Tibial artery (tissue), 4 donors: ENCODE measurements at regions not wholly inside any gene's neighbourhood (a gene's known extent, or its start where the extent isn't known, plus 50 kb on each side); places are given as distances from the start of the nearest gene placed in this dataset.
"Not testable (repeated sequence)": the region's sequence is repeated elsewhere in the genome, so short reads cannot be mapped to it uniquely, and the experiment has no call there.

ENCODE experiments used
- DNase-seq, 2 donors: peaks; one replicate each; pipeline ENCODE4 v3.0.0-alpha.2; 2019
- H3K27ac ChIP-seq, 2 donors: fragments of 200-600 bp; sonication (generic) in 1 of 2; 1 replicate in 1 of 2; 2 replicates in 1 of 2; pipeline ENCODE4 v1.5.1; 2018 to 2019; ENCODE audit warnings: mild to moderate bottlenecking in 1 of 2
- H3K27me3 ChIP-seq, 2 donors: fragments of 200-600 bp; sonication (generic) in 1 of 2; one replicate each; pipeline versions ENCODE4 v1.5.1 to v1.6.0; 2016 to 2019
- H3K36me3 ChIP-seq, 3 donors: fragments of 200-600 bp; sonication (generic) in 2 of 3; one replicate each; pipeline ENCODE4 v1.5.1; 2016 to 2019; ENCODE audit warnings: mild to moderate bottlenecking in 2 of 3
- H3K4me1 ChIP-seq, 4 donors: fragments of 200-600 bp; sonication (generic) in 2 of 4; 1 replicate in 3 of 4; 2 replicates in 1 of 4; pipeline ENCODE4 v1.5.1; 2016 to 2019
- H3K4me3 ChIP-seq, 2 donors: fragments of 200-600 bp; sonication (generic) in 1 of 2; 1 replicate in 1 of 2; 2 replicates in 1 of 2; pipeline ENCODE4 v1.5.1; 2018 to 2019; ENCODE audit warnings: mild to moderate bottlenecking in 2 of 2
- H3K9me3 ChIP-seq, 3 donors: fragments of 200-600 bp; sonication (generic) in 1 of 3; one replicate each; pipeline ENCODE4 v1.5.1; 2016 to 2019
- intact Hi-C: fragments of 100-400 bp; cut with DNase I; formaldehyde crosslinking; loops from one replicate; pipeline ENCODE4 v1.15.0; 2023; ENCODE audit warnings: low total_unique reads
- TF ChIP-seq, protein P1 (sequence below), 2 experiments: fragments of 200-600 bp in 1 of 2; fragments of 450-650 bp in 1 of 2; IDR thresholded peaks; one replicate each; pipeline ENCODE4 v1.5.1; 2017 to 2019; ENCODE audit warnings: antibody characterized with exemption in 2 of 2, mild to moderate bottlenecking in 1 of 2, moderate library complexity in 1 of 2

GRCh38 chr3:110519071-110519470, 552.5 kb upstream of the NECTIN3 start:
- Histone ChIP-seq H3K36me3 (no peaks in the 10 kb centered on the region), H3K4me1 (peaks cover 0 to 26% (median 3%) of the 10 kb centered on the region in 4 donors), H3K9me3 (no peaks in the 10 kb centered on the region), H3K4me3 (no peak overlapping the region), H3K27ac (no peak overlapping the region), H3K27me3 (no peaks in the 10 kb centered on the region)
- intact Hi-C loops: no loop called here
- DNase-seq: no peak
- TF ChIP-seq, protein P1, sequence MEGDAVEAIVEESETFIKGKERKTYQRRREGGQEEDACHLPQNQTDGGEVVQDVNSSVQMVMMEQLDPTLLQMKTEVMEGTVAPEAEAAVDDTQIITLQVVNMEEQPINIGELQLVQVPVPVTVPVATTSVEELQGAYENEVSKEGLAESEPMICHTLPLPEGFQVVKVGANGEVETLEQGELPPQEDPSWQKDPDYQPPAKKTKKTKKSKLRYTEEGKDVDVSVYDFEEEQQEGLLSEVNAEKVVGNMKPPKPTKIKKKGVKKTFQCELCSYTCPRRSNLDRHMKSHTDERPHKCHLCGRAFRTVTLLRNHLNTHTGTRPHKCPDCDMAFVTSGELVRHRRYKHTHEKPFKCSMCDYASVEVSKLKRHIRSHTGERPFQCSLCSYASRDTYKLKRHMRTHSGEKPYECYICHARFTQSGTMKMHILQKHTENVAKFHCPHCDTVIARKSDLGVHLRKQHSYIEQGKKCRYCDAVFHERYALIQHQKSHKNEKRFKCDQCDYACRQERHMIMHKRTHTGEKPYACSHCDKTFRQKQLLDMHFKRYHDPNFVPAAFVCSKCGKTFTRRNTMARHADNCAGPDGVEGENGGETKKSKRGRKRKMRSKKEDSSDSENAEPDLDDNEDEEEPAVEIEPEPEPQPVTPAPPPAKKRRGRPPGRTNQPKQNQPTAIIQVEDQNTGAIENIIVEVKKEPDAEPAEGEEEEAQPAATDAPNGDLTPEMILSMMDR (IDR thresholded peaks at IDR 0.05): no peak

GRCh38 chr3:110521019-110521418, 550.6 kb upstream of the NECTIN3 start:
- H3K9me3 ChIP-seq: peaks cover 0 to 5% (median 0%) of the 10 kb centered on the region in 3 donors
- TF ChIP-seq, protein P1 (IDR thresholded peaks at IDR 0.05): no peak
- H3K4me3 ChIP-seq: no peak overlapping the region
- DNase-seq: no peak
- H3K27me3 ChIP-seq: no peaks in the 10 kb centered on the region
- H3K4me1 ChIP-seq: peaks cover 0 to 26% (median 3%) of the 10 kb centered on the region in 4 donors
- H3K36me3 ChIP-seq: no peaks in the 10 kb centered on the region
- H3K27ac ChIP-seq: no peak overlapping the region
- intact Hi-C loops: no loop called here

DNA sequence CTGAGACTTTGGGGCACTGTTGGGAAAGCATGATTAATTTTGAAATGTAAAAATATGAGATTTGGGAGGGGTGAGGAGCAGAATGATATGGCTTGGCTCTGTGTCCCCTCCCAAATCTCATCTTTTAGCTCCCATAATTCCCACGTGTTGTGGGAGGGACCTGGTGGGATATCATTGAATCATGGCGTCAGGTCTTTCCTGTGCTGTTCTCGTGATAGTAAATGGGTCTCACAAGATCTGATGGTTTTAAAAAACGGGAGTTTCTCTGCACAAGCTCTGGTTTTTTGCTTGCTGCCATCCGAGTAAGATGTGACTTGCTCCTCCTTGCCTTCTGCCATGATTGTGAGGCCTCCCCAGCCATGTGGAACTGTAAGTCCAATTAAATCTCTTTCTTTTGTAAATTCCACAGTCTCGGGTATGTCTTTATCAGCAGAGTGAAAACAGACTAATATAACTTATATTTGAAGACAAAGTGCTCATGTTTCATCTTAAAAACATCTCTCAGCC, 546.0 kb upstream of the NECTIN3 start:
- DNase-seq, intact Hi-C loops, H3K36me3 ChIP-seq, H3K27ac ChIP-seq, H3K4me3 ChIP-seq, H3K9me3 ChIP-seq, H3K27me3 ChIP-seq: not testable (repeated sequence)
- peaks cover 0 to 14% (median 0%) of the 10 kb centered on the region in 4 donors for H3K4me1 ChIP-seq

GRCh38 chr3:110526777-110527727, 544.6 kb upstream of the NECTIN3 start:
- H3K4me3 ChIP-seq: no peak overlapping the region
- DNase-seq: no peak
- H3K27me3 ChIP-seq: no peaks in the 10 kb centered on the region
- no peak overlapping the region for H3K27ac ChIP-seq
- TF ChIP-seq, protein P1 (IDR thresholded peaks at IDR 0.05): no peak
- peaks cover 0 to 5% (median 0%) of the 10 kb centered on the region in 3 donors for H3K9me3 ChIP-seq
- intact Hi-C loops: no loop called here
- H3K36me3 ChIP-seq: no peaks in the 10 kb centered on the region
- peaks cover 0 to 8% (median 0%) of the 10 kb centered on the region in 4 donors for H3K4me1 ChIP-seq

- Histone ChIP-seq H3K27ac (no peak overlapping the region), H3K9me3 (peaks cover 0 to 5% (median 0%) of the 10 kb centered on the region in 3 donors), H3K4me3 (no peak overlapping the region), H3K27me3 (no peaks in the 10 kb centered on the region), H3K4me1 (peaks cover 0 to 14% (median 0%) of the 10 kb centered on the region in 4 donors), H3K36me3 (no peaks in the 10 kb centered on the region)
- DNase-seq: no peak
- TF ChIP-seq, protein P1 (IDR thresholded peaks at IDR 0.05): no peak
- intact Hi-C loops: no loop called here
Measured at GRCh38 chr3:110528305-110529121, 543.1 kb upstream of the NECTIN3 start.
